KOPT-K1 (cell line): ENCODE measurements at regions not wholly inside any gene's neighbourhood (a gene's known extent, or its start where the extent isn't known, plus 50 kb on each side); places are given as distances from the start of the nearest gene placed in this dataset.
"Not testable (repeated sequence)": the region's sequence is repeated elsewhere in the genome, so short reads cannot be mapped to it uniquely, and the experiment has no call there.

Source experiments
- H3K27ac ChIP-seq: fragments of 200-600 bp; sonication (generic); 2 replicates; pipeline ENCODE4 v1.5.1; 2016; ENCODE audit warnings: antibody characterized with exemption, mild to moderate bottlenecking, low read depth, low read length; ENCODE audit not compliant: poor library complexity, severe bottlenecking
- H3K36me3 ChIP-seq: fragments of 200-600 bp; sonication (generic); 2 replicates; pipeline ENCODE4 v1.5.1; 2017; ENCODE audit warnings: antibody characterized with exemption, mild to moderate bottlenecking, low read length, moderate library complexity; ENCODE audit not compliant: insufficient read depth
- H3K9me3 ChIP-seq: fragments of 200-600 bp; sonication (generic); 2 replicates; pipeline ENCODE4 v1.5.1; 2017; ENCODE audit warnings: antibody characterized with exemption, low read length, mild to moderate bottlenecking; ENCODE audit not compliant: insufficient read depth, poor library complexity, severe bottlenecking

- no peaks in the 10 kb centered on the region for H3K36me3 ChIP-seq
- H3K27ac ChIP-seq: no peak overlapping the region
- peaks cover 50% of the 10 kb centered on the region for H3K9me3 ChIP-seq
These were observed 1690.1 kb downstream of the TP53TG3F start for GRCh38 chr16:35149550-35149949.

GRCh38 chr16:35150805-35151312, 1691.4 kb downstream of the TP53TG3F start:
- Histone ChIP-seq H3K9me3 (peaks cover 38% of the 10 kb centered on the region), H3K36me3 (no peaks in the 10 kb centered on the region), H3K27ac (no peak overlapping the region)

DNA sequence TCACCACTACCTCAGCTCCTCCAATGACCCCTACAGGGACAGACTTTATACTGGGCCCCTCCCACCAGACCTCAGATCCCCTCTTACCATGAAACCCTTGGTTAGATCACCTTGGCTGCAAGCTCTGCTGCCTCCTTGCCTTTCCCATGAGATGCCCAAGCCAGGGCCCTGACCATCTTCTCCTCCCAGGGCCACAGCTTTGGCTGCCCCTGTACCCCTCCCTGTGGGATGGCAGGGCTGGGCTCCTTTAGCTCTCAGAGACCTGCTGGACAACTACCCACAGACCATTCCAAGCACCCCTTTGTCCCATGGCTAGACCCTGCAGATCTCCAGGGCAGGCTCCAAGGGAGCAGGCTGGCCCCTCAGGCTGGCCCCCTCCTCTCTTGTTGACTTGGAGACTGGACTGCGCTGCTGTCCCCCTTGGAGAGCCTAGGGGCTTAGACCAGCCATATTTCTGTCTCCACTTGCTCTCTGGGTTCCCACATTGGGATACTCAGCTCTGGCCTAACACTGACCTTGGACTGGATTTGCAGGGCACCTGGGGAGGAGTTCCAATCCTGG, 1692.7 kb downstream of the TP53TG3F start:
- Histone ChIP-seq H3K27ac (no peak overlapping the region), H3K36me3 (no peaks in the 10 kb centered on the region), H3K9me3 (peaks cover 31% of the 10 kb centered on the region)

- Histone ChIP-seq H3K36me3 (no peaks in the 10 kb centered on the region), H3K27ac (no peak overlapping the region), H3K9me3 (peaks cover 18% of the 10 kb centered on the region)
These were observed 1695.2 kb downstream of the TP53TG3F start for GRCh38 chr16:35154627-35155026.

DNA sequence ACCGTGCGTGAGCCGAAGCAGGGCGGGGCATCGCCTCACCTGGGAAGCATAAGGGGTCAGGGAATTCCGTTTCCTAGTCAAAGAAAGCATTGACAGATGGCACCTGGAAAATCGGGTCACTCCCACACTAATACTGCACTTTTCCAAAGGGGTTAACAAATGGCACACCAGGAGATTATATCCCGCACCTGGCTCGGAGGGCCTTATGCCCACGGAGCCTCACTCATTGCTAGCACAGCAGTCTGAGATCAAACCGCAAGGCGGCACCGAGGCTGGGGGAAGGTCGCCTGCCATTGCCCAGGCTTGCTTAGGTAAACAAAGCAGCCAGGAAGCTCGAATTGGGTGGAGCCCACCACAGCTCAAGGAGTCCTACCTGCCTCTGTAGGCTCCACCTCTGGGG, 1698.1 kb downstream of the TP53TG3F start:
- H3K36me3 ChIP-seq, H3K27ac ChIP-seq, H3K9me3 ChIP-seq: not testable (repeated sequence)

- H3K36me3 ChIP-seq, H3K27ac ChIP-seq, H3K9me3 ChIP-seq: not testable (repeated sequence)
These were observed 1709.9 kb downstream of the TP53TG3F start for GRCh38 chr16:35169324-35169723.

DNA sequence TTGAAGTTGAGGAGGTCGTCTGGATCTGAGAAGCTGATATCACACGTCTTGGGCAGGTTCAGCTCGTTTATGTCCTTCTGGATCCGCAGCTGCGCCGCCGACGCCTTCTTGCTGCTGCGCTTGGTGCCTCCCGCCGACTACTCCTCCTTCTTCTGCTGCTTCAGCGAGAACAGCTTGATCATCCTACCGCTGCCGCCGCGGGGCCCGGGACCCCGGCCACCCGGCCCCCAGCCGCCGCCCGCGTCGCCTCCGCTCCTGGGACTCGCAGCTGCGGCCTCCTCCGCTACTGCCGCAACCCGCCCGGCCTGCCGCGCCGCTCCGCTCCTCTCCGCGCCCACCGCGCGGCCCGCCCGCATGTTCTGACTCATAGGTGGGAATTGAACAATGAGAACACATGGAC, 1710.6 kb downstream of the TP53TG3F start:
- not testable (repeated sequence) for H3K36me3 ChIP-seq, H3K27ac ChIP-seq, H3K9me3 ChIP-seq

GRCh38 chr16:35170610-35171009, 1711.2 kb downstream of the TP53TG3F start:
- H3K9me3 ChIP-seq: peaks cover 6% of the 10 kb centered on the region
- H3K36me3 ChIP-seq: no peaks in the 10 kb centered on the region
- no peak overlapping the region for H3K27ac ChIP-seq

DNA sequence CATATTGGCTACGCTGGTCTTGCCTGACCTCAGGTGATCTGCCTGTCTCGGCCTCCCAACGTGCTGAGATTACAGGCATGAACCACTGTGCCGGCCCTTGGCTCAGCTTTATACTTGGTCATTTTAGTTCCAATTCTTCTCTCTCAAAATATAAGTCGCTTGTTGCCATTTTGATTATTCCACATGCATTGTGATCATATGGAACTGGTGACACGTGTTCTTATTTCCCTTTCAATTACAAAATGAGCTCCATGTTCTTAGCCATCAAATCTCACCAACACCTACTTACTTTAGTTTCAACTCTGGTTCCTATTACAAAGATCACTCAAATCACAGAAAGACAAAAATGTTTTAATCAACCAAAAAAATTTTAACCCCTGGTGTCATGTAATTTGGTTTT, 1711.7 kb downstream of the TP53TG3F start:
- H3K27ac ChIP-seq: no peak overlapping the region
- H3K9me3 ChIP-seq: peaks cover 6% of the 10 kb centered on the region
- H3K36me3 ChIP-seq: no peaks in the 10 kb centered on the region

DNA sequence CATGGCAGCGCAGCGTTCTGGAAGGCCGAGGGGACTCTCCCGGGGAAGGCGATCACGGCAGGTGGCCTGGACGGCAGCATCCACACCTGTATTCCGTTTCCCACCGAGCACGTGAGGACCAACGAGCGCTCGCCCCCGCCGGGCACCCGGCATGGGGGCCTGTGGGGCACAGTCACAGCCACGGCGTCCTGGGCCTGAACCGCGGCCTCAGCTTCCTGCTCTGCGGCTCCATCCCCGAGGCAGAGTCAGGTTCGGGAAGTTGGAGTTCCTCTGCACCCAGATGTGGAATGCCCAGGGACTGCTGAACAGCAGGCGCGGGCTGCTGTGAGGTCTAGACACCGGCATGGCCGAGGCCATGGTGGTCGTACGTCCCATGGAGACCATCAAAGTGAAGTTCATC, 1713.9 kb downstream of the TP53TG3F start:
- peaks cover 6% of the 10 kb centered on the region for H3K9me3 ChIP-seq
- H3K36me3 ChIP-seq: no peaks in the 10 kb centered on the region
- no peak overlapping the region for H3K27ac ChIP-seq

DNA sequence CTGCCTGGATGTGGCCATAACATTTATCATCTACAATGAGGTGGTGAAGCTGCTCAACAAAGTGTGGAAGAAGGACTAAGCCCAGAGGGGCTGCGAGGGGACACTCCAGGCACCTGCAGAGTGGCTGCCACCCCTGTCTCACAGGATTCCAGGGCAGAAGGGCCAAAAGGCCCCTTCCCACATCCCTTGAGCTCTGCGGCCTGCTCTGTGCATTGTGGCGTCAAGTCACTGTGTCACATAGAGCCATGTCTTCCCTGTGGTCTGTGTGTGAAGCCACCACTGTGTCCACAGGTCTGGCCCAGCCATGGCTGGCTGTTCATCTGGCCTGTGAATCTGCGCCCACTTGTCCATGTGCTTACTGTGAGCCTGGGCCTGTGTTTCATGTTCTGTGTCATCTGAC, 1714.6 kb downstream of the TP53TG3F start:
- peaks cover 6% of the 10 kb centered on the region for H3K9me3 ChIP-seq
- H3K27ac ChIP-seq: no peak overlapping the region
- H3K36me3 ChIP-seq: no peaks in the 10 kb centered on the region

GRCh38 chr16:35176449-35176848, 1717.0 kb downstream of the TP53TG3F start:
- peaks cover 6% of the 10 kb centered on the region for H3K9me3 ChIP-seq

GRCh38 chr16:35177851-35178250, 1718.4 kb downstream of the TP53TG3F start:
- H3K36me3 ChIP-seq: no peaks in the 10 kb centered on the region
- peaks cover 8% of the 10 kb centered on the region for H3K9me3 ChIP-seq
- no peak overlapping the region for H3K27ac ChIP-seq

More at GRCh38 chr16:35176449-35176848, 1717.0 kb downstream of the TP53TG3F start:
- H3K27ac ChIP-seq: no peak overlapping the region
- no peaks in the 10 kb centered on the region for H3K36me3 ChIP-seq

- peaks cover 7% of the 10 kb centered on the region for H3K9me3 ChIP-seq
- H3K27ac ChIP-seq: no peak overlapping the region
- H3K36me3 ChIP-seq: no peaks in the 10 kb centered on the region
These were observed 1721.6 kb downstream of the TP53TG3F start for GRCh38 chr16:35180970-35181369.

GRCh38 chr16:35181422-35182030, 1722.1 kb downstream of the TP53TG3F start:
- H3K36me3 ChIP-seq: no peaks in the 10 kb centered on the region
- no peak overlapping the region for H3K27ac ChIP-seq
- peaks cover 7% of the 10 kb centered on the region for H3K9me3 ChIP-seq

GRCh38 chr16:35182043-35182677, 1722.7 kb downstream of the TP53TG3F start:
- Histone ChIP-seq H3K27ac (no peak overlapping the region), H3K36me3 (no peaks in the 10 kb centered on the region), H3K9me3 (peaks cover 10% of the 10 kb centered on the region)
